Esophagus muscularis mucosa (tissue), 4 donors: ENCODE measurements at regions not wholly inside any gene's neighbourhood (a gene's known extent, or its start where the extent isn't known, plus 50 kb on each side); places are given as distances from the start of the nearest gene placed in this dataset.

Source experiments
- CTCF ChIP-seq, 3 experiments: fragments of 200-600 bp in 2 of 3; fragments of 450-650 bp in 1 of 3; sonication (generic) in 2 of 3; IDR thresholded peaks; one replicate each; pipeline ENCODE4 v1.5.1; 2017 to 2019; ENCODE audit warnings: antibody characterized with exemption in 3 of 3, mild to moderate bottlenecking in 2 of 3, moderate library complexity in 1 of 3
- EP300 ChIP-seq: sonication (generic); formaldehyde crosslinking; IDR thresholded peaks from one replicate; pipeline ENCODE4 v1.6.1; 2017; ENCODE audit warnings: antibody characterized with exemption
- POLR2A ChIP-seq: fragments of 450-650 bp; IDR thresholded peaks from one replicate; pipeline ENCODE4 v1.6.1; 2017; ENCODE audit warnings: antibody characterized with exemption, moderate library complexity, mild to moderate bottlenecking, low read depth
- POLR2AphosphoS5 ChIP-seq, 2 donors: sonication (generic); formaldehyde crosslinking; IDR thresholded peaks; one replicate each; pipeline ENCODE4 v1.6.1; 2017; ENCODE audit warnings: antibody characterized with exemption in 2 of 2

DNA sequence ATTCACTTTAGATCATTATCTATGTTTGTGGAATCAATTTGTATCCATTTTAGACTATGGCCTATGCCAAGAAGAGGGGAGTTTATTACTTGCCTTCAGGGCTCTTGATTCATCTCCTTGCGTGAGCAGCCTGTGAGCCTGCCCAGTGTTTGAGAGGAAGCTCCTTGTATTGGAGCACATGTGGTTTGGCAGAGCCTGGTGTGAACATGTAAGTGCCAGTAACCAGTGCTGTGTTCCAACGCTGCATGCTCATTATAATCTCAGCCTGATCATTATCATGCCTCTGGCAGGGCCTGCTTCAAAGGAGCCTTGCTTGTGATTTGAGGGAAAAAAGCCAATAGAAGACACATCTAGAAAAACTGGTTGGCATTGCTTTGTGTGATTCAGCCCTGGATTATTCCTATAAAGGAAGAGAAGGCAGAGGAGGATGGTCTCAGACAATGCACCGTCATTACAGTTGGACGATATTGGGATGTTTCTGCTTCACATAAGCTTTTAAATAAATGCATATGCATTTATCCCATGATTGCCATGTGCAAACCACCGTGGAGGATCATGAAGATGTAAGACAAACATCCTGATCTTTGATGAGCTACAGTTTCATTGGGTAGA lies 203.4 kb upstream of the AHR start:
- TF ChIP-seq EP300 (no peak), POLR2AphosphoS5 (IDR thresholded peaks at IDR 0.05) (no peak), CTCF (IDR thresholded peaks at IDR 0.05) (no peak), POLR2A (no peak)
